GM12892 (cell line): ENCODE measurements at regions not wholly inside any gene's neighbourhood (a gene's known extent, or its start where the extent isn't known, plus 50 kb on each side); places are given as distances from the start of the nearest gene placed in this dataset.

Experiments
- DNase-seq: peaks from one replicate; pipeline ENCODE4 v3.0.0; 2011; ENCODE audit not compliant: insufficient read length
- FAIRE-seq: peaks from 2 replicates; lab custom pipeline; 2011; peaks lifted over from hg19 to GRCh38; lab: Jason Lieb, UNC
- POLR2A ChIP-seq: IDR thresholded peaks from 2 replicates; pipeline ENCODE4 v1.6.1; 2011; ENCODE audit warnings: low read depth, low read length, control low read depth
- POLR2AphosphoS5 ChIP-seq: IDR thresholded peaks from 2 replicates; pipeline ENCODE4 v1.6.1; 2011; ENCODE audit warnings: low read depth, low read length, control low read depth
- TAF1 ChIP-seq: IDR thresholded peaks from 2 replicates; pipeline ENCODE4 v1.6.1; 2011; ENCODE audit warnings: low read depth, mild to moderate bottlenecking, control low read depth, low read length, borderline replicate concordance

DNA sequence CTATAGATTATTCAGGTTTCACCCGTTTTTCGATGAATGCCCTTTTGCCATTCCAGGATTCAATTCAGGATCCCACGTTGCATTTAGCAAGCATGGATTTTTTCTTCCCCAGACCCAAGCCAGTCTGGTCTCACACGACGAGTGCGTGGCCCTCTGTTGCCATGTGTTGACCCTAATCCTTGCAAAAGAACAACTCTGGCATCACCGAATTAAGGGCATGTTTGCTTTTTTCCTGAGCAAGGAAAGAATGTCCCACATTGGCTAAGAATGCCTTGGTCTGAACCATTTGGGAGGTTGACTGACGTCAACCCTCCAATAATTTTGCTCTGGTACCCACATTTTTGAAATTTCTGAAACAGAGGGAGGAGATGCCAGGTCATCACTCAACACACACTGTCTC, 153.0 kb upstream of the WNT4 start:
- no peak for FAIRE-seq
- no peak for TF ChIP-seq TAF1
- no peak for TF ChIP-seq POLR2AphosphoS5
- no peak for TF ChIP-seq POLR2A
- DNase-seq: no peak

DNA sequence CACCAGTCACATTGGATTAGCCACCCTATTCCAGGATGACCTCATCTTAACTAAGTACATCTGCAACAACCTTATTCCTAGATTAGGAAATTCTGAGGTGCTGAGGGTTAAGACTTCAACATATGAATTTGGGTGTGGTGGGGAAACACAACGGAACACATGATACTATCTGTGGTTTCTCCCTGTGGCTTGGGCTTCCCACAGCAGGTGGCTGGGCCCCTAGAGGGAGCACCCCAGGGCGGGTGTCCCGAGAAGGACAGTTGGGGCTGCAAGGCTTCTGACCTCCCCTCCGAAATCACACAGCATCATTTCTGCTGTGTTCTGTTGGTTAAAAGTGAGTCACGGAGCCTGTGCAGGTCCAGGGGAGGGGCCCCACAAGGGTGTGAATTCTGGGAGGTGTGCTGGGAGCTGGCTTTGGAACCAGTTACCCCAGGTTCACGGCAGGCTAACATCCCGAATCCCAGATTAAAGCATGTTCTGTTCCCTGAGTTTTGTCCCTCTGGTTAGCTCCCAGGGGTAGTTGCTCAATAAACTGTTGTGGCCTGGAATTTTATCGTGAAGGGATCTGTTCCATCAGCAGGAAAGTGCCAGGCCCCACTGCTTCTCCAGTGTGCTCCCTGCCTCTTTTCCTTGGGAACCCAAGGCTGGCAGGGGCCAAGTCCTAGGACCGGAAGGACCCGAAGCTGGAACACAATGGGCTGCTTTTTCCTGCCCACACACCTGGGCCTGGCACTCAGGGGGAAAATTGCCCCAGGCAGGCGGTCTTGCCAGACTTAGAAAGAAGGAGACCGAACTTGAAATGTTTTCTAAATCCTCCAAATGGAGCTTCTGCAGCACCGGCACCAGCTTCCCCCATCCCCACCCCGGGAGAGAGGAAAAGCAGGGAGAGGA, 154.0 kb upstream of the WNT4 start:
- DNase-seq: peak; percentile 1
- no peak for FAIRE-seq
- TF ChIP-seq TAF1 (no peak), POLR2A (no peak), POLR2AphosphoS5 (no peak)

DNA sequence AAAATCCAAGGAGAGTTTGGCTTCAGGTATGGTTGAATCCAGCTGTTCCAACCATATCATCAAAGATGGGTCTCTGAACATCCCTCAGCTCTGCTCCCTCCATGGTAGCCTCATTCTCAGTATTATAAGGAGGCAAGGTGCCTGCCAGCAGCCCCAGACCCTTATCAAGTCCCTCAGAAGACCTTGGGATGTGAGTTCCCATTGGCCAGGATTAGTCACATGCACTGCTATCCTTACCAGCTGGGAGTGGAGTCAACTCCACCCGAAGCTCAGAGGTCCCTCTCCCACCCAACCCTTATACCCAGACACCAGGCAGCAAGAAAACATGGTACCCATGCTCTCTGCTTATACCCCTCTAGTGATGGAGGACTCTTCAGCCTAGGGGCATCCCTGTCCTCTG, 153.7 kb upstream of the ZBTB40 start:
- DNase-seq: no peak
- no peak for TF ChIP-seq TAF1
- no peak for TF ChIP-seq POLR2AphosphoS5
- FAIRE-seq: no peak

DNA sequence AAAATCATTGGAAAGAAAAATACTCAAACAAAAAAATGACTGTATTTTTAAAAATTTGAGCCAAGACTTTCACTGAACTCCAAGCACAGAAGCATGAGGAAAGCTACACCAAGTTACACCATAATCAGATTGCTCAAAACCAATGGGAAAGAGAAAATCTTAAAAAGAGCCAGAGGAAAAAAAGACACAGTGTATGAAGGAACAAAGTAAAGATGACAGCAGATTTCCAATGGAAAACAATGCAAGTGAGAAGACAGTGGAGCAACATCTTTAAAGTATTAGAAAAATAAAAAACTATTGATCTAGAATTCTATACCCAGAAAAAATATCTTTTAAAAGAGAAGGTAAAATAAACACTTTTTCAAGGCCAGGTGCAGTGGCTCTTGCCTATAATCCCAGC, 147.8 kb upstream of the ZBTB40 start:
- FAIRE-seq (no peak), DNase-seq (no peak)
- no peak for TF ChIP-seq POLR2A
- no peak for TF ChIP-seq POLR2AphosphoS5
- TF ChIP-seq TAF1: no peak

DNA sequence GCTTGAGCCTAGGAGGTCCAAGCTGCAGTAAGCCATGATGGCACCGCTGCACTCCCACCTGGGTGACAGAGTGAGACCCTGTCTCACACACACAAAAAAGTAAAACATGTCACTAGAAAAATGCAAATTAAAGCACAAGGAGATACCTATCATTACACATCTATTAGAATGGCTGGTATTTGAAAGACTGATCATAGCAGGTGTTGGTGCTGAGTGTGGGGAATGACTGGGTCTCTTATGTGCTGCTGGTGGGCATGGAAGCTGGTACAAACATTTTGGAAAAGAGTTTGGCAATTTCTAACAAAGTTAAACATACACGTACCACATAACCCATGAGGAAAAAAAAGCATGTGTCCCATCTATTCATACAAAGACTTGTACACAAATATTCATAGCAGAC, 142.1 kb upstream of the ZBTB40 start:
- TF ChIP-seq TAF1 (no peak), POLR2A (no peak), POLR2AphosphoS5 (no peak)
- DNase-seq (no peak), FAIRE-seq (no peak)

DNA sequence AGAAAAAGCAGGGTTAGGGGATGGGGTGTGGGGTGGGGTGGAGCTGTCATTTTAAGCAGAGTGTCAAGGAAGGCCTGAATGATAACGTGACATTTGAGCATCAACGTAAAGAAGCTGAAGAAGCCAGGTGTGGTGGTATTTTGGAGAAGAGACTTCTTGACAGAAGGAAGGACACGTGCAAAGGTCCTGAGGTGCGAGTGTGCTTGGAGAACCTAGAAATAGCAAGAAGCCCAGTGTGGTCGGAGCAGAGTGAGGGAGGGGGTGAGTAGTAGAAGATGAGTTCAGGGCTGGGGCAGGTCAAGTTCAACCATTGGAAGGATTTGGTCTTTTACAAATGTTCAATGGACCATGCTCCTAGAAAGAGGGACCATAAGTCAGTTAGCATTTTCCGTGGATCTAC, 140.2 kb upstream of the ZBTB40 start:
- no peak for TF ChIP-seq POLR2A
- TF ChIP-seq TAF1: no peak
- TF ChIP-seq POLR2AphosphoS5: no peak
- DNase-seq: no peak
- FAIRE-seq: no peak

DNA sequence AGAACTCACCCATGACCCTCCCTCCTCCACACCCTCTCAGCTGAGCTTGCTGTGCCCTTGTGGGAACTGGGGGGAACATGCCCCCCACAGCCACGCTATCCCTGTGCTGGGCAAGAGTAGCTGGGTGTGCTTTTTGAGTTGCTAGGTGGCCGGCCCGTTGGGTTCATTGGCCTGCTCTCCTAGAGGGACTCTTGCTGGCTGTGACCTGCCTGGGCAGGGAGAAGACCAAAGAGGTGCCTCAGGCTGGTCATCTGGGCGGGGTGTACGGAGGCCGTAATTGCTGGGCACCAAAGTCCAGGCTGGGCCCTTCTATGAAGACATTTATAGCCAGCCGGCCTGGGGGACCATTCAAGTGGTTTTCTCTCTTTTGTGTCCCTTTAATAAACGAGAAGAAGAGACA, 138.3 kb upstream of the ZBTB40 start:
- DNase-seq (no peak), FAIRE-seq (no peak)
- TF ChIP-seq POLR2AphosphoS5: no peak
- TF ChIP-seq TAF1: no peak
- no peak for TF ChIP-seq POLR2A

DNA sequence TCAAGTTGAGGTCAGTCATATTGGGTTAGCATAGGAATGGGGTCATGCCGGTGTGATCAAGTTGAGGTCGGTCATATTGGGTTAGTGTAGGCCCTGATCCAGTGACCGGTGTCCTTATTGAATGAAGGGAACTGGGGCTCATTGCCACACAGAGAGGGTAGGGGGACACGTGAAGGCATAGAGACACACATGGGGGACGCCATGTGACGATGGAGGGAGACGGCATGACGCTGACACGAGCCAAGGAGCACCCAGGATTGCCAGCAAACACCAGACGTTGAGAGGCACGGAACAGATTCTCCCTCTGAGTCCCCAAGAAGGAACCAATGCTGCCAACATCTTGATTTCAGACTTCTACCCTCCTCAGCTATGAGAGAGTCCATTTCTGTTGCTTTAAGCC, 136.9 kb upstream of the ZBTB40 start:
- FAIRE-seq (no peak), DNase-seq (no peak)
- TF ChIP-seq TAF1 (no peak), POLR2A (no peak), POLR2AphosphoS5 (no peak)

DNA sequence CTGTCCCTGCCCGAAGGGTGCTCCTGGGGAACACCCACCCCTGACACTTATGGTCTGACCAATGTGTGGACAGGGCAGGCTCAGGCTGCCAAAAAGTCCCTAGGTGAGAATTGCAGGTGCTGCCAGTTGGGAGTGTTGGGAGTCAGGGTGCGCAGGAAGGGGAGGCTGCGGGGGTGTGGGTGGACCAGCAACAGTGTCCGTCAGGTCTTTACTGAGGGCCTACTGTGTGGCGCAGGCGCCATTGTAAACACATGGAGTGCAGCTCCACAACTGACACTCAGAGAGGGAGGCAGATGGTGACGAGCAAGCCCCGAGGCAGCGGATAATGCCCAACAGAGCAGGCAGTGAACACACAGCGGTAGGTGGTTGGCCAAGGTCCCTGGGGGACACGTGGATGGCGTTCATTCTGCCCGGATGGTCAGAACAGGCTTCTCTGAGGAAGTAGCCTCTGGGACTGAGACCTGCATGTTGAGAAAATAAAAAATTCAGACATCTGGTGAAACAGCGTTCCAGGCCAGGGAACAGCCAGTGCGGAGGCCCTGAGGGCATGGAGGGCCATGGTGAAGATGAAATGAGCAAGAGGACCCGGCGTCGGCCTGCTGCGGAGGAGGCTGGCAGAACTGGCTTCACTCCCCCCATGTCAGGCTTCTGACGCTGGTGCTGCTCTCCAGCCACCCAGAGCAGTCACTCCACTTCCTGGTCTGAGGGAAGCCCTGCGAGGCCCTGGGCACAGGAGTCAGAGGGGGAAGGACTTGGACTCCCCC, 136.2 kb upstream of the ZBTB40 start:
- DNase-seq: no peak
- FAIRE-seq: no peak
- TF ChIP-seq POLR2AphosphoS5 (no peak), POLR2A (no peak), TAF1 (no peak)

DNA sequence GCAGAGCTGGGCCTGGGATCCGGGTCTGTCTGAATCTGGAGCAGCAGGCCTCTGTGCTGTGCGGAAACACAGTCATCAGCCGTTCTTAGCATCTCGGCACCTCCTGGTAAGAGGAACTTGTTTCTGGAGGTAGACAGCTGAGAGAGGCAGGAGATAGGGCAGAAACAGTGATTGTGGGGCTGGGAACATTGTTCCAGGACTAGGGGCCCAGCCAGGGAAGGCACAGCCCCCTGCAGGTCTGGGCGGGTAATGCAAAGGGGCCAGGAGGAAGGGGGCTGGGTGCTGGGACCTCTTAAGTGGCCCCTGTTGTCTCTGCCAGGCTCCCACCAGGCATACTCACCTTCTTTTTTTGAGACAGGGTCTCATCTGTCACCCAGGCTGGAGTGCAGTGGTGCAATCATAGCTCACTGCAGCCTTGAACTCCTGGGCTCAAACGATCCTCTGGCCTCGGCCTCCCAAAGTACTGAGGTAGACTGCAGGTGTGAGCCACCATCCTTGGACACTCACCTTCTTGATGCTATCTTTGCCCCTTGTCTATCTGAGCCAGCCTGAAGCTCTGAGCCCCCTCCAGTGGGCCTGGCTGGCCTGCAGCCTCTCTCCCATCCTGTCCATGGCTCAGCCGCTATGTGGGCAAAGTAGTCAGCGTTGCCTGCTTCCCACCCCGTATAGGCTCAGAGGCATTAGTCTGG, 134.3 kb upstream of the ZBTB40 start:
- TF ChIP-seq POLR2A (no peak), POLR2AphosphoS5 (no peak), TAF1 (no peak)
- DNase-seq: peak; percentile 48
- FAIRE-seq: no peak

DNA sequence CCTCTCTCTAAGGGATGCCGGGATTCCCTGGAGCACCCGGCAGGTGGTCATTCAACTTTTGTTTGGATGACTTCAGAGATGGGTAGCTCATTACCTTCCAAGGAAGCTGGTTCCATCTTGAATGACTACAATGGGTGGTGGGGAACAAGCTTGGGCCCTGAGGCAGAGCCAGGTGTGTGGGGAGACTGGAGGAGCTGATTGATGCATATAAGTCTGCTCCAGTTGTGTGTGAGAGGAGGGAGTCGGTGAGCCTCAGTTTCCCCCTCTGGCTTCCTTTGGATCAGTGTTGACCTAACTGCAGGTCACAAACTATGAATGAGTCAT, 133.8 kb upstream of the ZBTB40 start:
- no peak for FAIRE-seq
- no peak for TF ChIP-seq POLR2A
- no peak for TF ChIP-seq TAF1
- TF ChIP-seq POLR2AphosphoS5: no peak

More for the DNA sequence above, 133.8 kb upstream of the ZBTB40 start:
- no peak for DNase-seq
